GM18873 (cell line): ENCODE measurements at regions not wholly inside any gene's neighbourhood (a gene's known extent, or its start where the extent isn't known, plus 50 kb on each side); places are given as distances from the start of the nearest gene placed in this dataset.
"Not testable (repeated sequence)": the region's sequence is repeated elsewhere in the genome, so short reads cannot be mapped to it uniquely, and the experiment has no call there.

Experiments used
- ATAC-seq: cut with Tn5 transposase; IDR thresholded peaks from one replicate; pipeline ENCODE4 v1.9.1; 2021; ENCODE audit warnings: mild to moderate bottlenecking, moderate library complexity, moderate number of reproducible peaks; ENCODE audit not compliant: unreplicated experiment, low FRiP score

GRCh38 chr15:62316413-62317060 lies 151.5 kb upstream of the C2CD4B start:
- ATAC-seq: no peak

GRCh38 chr15:62320259-62320658 lies 155.2 kb upstream of the C2CD4B start:
- no peak for ATAC-seq

GRCh38 chr15:62323353-62323890 lies 158.3 kb upstream of the C2CD4B start:
- ATAC-seq: no peak

GRCh38 chr15:62324382-62324781 lies 159.3 kb upstream of the C2CD4B start:
- no peak for ATAC-seq

- no peak for ATAC-seq
Observed at GRCh38 chr15:62325597-62325996, 160.5 kb upstream of the C2CD4B start.

- no peak for ATAC-seq
Observed at GRCh38 chr15:62326460-62327011, 161.5 kb upstream of the C2CD4B start.

GRCh38 chr15:62327406-62327805 lies 162.3 kb upstream of the C2CD4B start:
- ATAC-seq: no peak

- ATAC-seq: not testable (repeated sequence)
Observed at GRCh38 chr15:62332472-62332871, 167.4 kb upstream of the C2CD4B start.

GRCh38 chr15:62334536-62334935 lies 169.5 kb upstream of the C2CD4B start:
- ATAC-seq: no peak

- no peak for ATAC-seq
Observed at GRCh38 chr15:62337934-62338333, 172.8 kb upstream of the C2CD4B start.

GRCh38 chr15:62338497-62338896 lies 173.4 kb upstream of the C2CD4B start:
- no peak for ATAC-seq

GRCh38 chr15:62342959-62343358 lies 177.9 kb upstream of the C2CD4B start:
- ATAC-seq: no peak

- ATAC-seq: no peak
Observed at GRCh38 chr15:62343397-62343796, 178.3 kb upstream of the C2CD4B start.

- no peak for ATAC-seq
Observed at GRCh38 chr15:62344806-62345539, 179.9 kb upstream of the C2CD4B start.

- no peak for ATAC-seq
Observed at GRCh38 chr15:62346168-62346567, 181.1 kb upstream of the C2CD4B start.

- no peak for ATAC-seq
Observed at GRCh38 chr15:62348118-62348517, 183.0 kb upstream of the C2CD4B start.

- no peak for ATAC-seq
Observed at GRCh38 chr15:62348623-62349022, 183.5 kb upstream of the C2CD4B start.

- no peak for ATAC-seq
Observed at GRCh38 chr15:62352817-62353216, 187.7 kb upstream of the C2CD4B start.

GRCh38 chr15:62357431-62357830 lies 192.3 kb upstream of the C2CD4B start:
- ATAC-seq: no peak

GRCh38 chr15:62359416-62359815 lies 194.3 kb upstream of the C2CD4B start:
- ATAC-seq: no peak

GRCh38 chr15:62360332-62361097 lies 195.4 kb upstream of the C2CD4B start:
- no peak for ATAC-seq
